Parathyroid adenoma (tissue), 2 donors: ENCODE measurements at regions not wholly inside any gene's neighbourhood (a gene's known extent, or its start where the extent isn't known, plus 50 kb on each side); places are given as distances from the start of the nearest gene placed in this dataset.

Experiments
- H2AFZ ChIP-seq: fragments of 300-600 bp; sonication (generic); one replicate; pipeline ENCODE4 v1.7.0; 2017; ENCODE audit warnings: antibody characterized with exemption, mild to moderate bottlenecking
- H3K27ac ChIP-seq: fragments of 300-600 bp; sonication (generic); one replicate; pipeline ENCODE4 v1.7.0; 2017
- H3K27me3 ChIP-seq: fragments of 300-600 bp; sonication (generic); one replicate; pipeline ENCODE4 v1.7.0; 2017; ENCODE audit warnings: low read length; ENCODE audit not compliant: control insufficient read depth, insufficient read depth
- H3K36me3 ChIP-seq: fragments of 300-600 bp; sonication (generic); one replicate; pipeline ENCODE4 v1.7.0; 2017; ENCODE audit warnings: low read length; ENCODE audit not compliant: control insufficient read depth, insufficient read depth
- H3K4me1 ChIP-seq: fragments of 300-600 bp; sonication (generic); one replicate; pipeline ENCODE4 v1.7.0; 2017; ENCODE audit warnings: control low read depth
- H3K4me2 ChIP-seq: fragments of 300-600 bp; sonication (generic); one replicate; pipeline ENCODE4 v1.7.0; 2017; ENCODE audit warnings: low read length
- H3K4me3 ChIP-seq: fragments of 300-600 bp; sonication (generic); one replicate; pipeline ENCODE4 v1.7.0; 2017; ENCODE audit warnings: low read depth, low read length
- H3K79me2 ChIP-seq: fragments of 300-600 bp; sonication (generic); one replicate; pipeline ENCODE4 v1.7.0; 2017; ENCODE audit warnings: control low read depth
- H3K9ac ChIP-seq: fragments of 300-600 bp; sonication (generic); one replicate; pipeline ENCODE4 v1.7.0; 2017; ENCODE audit warnings: mild to moderate bottlenecking
- H3K9me3 ChIP-seq: fragments of 300-600 bp; sonication (generic); one replicate; pipeline ENCODE4 v1.7.0; 2017; ENCODE audit warnings: low read length; ENCODE audit not compliant: control insufficient read depth
- TF ChIP-seq, protein P1 (sequence below): fragments of 300-600 bp; sonication (generic); IDR thresholded peaks from one replicate; pipeline ENCODE4 v1.7.0; 2017; ENCODE audit warnings: antibody characterized with exemption, mild to moderate bottlenecking
- donor health status: primary hyperparathyroidism.

GRCh38 chrX:134714633-134715110 is 56.4 kb upstream of the PLAC1 start:
- TF ChIP-seq, protein P1, sequence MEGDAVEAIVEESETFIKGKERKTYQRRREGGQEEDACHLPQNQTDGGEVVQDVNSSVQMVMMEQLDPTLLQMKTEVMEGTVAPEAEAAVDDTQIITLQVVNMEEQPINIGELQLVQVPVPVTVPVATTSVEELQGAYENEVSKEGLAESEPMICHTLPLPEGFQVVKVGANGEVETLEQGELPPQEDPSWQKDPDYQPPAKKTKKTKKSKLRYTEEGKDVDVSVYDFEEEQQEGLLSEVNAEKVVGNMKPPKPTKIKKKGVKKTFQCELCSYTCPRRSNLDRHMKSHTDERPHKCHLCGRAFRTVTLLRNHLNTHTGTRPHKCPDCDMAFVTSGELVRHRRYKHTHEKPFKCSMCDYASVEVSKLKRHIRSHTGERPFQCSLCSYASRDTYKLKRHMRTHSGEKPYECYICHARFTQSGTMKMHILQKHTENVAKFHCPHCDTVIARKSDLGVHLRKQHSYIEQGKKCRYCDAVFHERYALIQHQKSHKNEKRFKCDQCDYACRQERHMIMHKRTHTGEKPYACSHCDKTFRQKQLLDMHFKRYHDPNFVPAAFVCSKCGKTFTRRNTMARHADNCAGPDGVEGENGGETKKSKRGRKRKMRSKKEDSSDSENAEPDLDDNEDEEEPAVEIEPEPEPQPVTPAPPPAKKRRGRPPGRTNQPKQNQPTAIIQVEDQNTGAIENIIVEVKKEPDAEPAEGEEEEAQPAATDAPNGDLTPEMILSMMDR, result no peak
- H3K79me2 ChIP-seq, result no peaks in the 10 kb centered on the region
- H3K9me3 ChIP-seq, result no peaks in the 10 kb centered on the region
- H2AFZ ChIP-seq, result no peak overlapping the region
- no peaks in the 10 kb centered on the region for H3K36me3 ChIP-seq
- no peak overlapping the region for H3K4me2 ChIP-seq
- no peaks in the 10 kb centered on the region for H3K27me3 ChIP-seq
- no peak overlapping the region for H3K9ac ChIP-seq
- no peak overlapping the region for H3K4me3 ChIP-seq
- no peaks in the 10 kb centered on the region for H3K4me1 ChIP-seq
- no peak overlapping the region for H3K27ac ChIP-seq

DNA sequence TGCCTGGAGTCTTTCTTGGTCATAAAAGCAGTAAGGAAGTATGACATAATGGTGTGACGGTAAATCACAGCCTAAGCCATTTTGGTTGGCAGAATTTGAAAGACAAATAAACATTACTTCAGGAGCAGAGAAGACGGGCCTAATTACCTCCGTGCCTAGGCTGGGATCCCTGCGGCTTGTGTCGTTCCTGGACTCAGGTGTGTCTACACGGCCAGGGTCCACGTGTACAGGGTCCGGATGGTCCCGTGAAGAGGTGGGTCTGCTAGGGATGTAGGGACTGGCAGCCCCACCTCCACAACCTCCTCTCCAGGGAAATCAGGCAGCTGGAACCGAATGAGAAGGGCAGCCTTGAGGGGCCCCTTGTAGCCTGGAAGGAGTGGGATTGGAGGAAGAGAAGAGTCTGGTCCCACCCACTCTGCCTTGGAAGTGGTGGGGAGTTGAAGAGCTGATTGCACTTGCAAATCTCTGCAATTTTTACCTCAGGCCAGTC is 55.4 kb upstream of the PLAC1 start:
- TF ChIP-seq, protein P1, result no peak

DNA sequence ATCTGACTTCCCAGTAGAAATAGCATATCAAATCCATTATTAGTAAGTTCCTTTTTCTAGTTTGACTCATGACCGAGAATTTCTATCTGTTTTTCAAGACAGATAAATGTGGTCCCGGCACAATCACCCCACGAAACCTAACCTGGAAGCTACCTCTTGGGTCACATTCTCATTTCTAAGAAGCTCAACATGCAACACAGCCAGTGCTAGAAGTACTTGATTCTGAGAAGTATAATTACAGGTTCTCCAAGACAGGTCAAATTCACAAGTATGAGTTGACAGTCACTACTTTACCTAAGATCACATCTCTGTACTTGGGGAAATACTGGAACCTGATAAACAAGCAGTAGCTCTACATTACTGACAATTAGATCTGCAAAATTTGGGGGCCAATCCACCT is 54.0 kb upstream of the PLAC1 start:
- H3K4me2 ChIP-seq, result no peak overlapping the region
- no peaks in the 10 kb centered on the region for H3K27me3 ChIP-seq
- H3K27ac ChIP-seq, result no peak overlapping the region
- H3K9me3 ChIP-seq, result no peaks in the 10 kb centered on the region
- no peaks in the 10 kb centered on the region for H3K36me3 ChIP-seq
- no peaks in the 10 kb centered on the region for H3K79me2 ChIP-seq
- TF ChIP-seq, protein P1, result no peak
- H3K4me1 ChIP-seq, result no peaks in the 10 kb centered on the region
- H3K4me3 ChIP-seq, result no peak overlapping the region
- H2AFZ ChIP-seq, result no peak overlapping the region
- H3K9ac ChIP-seq, result no peak overlapping the region

More for the DNA sequence above, 55.4 kb upstream of the PLAC1 start:
- Histone ChIP-seq H3K79me2 (no peaks in the 10 kb centered on the region), H3K36me3 (no peaks in the 10 kb centered on the region), H3K4me3 (no peak overlapping the region), H3K9me3 (no peaks in the 10 kb centered on the region), H2AFZ (no peak overlapping the region), H3K4me1 (no peaks in the 10 kb centered on the region), H3K27me3 (no peaks in the 10 kb centered on the region), H3K9ac (no peak overlapping the region), H3K4me2 (no peak overlapping the region), H3K27ac (no peak overlapping the region)

DNA sequence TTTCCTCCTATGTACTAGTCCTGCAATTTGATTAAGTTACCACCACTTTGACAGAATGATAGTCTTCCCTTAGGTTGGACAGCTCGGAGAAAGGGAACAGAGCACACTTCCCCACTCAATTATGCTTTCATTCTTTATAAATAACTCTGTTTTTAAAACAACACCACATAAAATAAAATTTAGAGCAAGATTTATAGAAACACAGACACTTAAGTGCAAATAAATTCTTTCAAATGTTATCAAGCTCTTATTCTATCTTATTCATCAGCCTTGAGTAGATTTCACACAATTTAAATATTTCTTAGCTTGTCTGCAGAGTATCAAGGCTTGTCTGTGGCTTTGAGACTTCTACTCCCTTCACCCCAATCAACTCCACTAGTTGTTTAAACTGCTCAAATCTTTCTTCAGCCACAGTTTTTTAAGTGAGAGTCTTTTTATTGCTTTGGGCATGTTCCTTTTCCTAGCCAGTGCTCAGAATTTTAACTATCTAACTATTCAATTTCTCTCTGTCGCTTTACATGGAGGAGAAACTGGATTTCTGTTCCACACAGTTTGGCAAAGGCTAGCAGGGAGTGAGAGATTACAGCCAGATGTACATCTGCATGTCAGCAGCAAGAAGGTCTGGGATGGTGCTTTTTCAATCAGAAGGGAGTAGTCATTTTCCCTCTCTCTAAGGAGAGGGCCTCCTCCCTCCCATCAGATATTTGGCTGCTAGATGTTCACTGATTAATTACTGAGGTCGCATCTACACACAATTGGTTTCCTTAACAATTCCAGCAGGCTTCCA is 53.1 kb upstream of the PLAC1 start:
- Histone ChIP-seq H3K9ac (no peak overlapping the region), H3K36me3 (no peaks in the 10 kb centered on the region), H3K4me3 (no peak overlapping the region), H3K27me3 (no peaks in the 10 kb centered on the region), H3K27ac (no peak overlapping the region), H3K4me1 (no peaks in the 10 kb centered on the region), H2AFZ (no peak overlapping the region), H3K79me2 (no peaks in the 10 kb centered on the region), H3K4me2 (no peak overlapping the region), H3K9me3 (no peaks in the 10 kb centered on the region)
- TF ChIP-seq, protein P1, result no peak
